Suppressor macrophage (primary cell): ENCODE measurements at regions not wholly inside any gene's neighbourhood (a gene's known extent, or its start where the extent isn't known, plus 50 kb on each side); places are given as distances from the start of the nearest gene placed in this dataset.
A peak's percentile ranks its signal among the peaks of the same experiment; 100 is the strongest.

Source experiments
- DNase-seq, 4 experiments: peaks; one replicate each; pipeline ENCODE4 v3.0.0-alpha.2; 2020 to 2022

DNA sequence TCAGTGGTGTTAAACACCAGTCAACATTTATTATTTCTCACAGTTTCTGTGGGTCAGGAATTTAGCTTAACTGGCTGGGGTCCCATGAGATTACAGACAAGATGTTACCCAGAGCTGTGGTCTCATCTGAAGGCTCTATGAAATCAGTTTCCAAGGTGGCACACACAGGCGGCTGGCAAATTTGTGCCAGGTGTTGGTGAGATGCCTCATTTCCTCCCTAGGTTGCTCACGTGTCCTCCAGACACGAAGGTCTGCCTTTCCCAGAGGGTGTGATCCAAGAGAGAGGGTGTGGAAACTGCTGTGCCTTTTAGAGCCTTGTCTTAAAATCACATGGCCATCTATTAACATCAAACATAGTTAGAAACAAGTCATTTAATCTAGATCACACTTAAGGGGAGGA, 209.0 kb downstream of the JCAD start:
- no peak for DNase-seq

GRCh38 chr10:29849886-29850285, 209.5 kb downstream of the JCAD start:
- DNase-seq: no peak

DNA sequence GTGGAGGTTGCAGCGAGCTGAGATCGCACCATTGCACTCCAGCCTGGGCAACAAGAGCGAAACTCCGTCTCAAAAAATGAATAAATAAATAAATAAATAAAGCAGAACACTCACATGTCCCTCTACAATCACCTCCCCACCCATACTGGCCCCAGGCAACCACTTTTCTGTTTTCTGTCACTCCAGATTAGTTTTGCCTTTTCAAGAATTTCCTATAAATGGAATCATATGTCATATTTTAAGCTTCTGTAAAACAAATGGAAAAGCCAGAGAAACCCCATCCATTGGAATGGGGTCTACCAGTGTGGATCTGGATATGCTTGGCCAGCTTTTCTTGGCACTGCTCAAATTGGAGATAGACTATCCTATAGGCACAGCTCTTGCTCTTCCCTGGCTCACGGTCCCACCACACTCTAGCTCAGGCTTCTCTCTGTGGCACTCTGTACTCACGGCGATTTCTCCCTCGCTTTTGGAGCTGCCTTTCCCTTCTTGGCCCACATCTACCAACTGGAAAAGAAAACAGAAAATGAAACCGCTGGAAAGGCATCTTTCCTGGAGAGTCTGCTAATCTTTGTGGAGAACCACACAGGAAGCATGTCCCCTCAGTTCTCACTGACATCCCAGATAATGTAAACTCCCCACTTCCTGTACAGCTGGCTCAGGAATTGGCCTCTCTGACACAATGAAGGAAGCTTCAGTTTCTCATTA, 210.1 kb downstream of the JCAD start:
- DNase-seq: peak; percentile 2 to 14 (median 10)

GRCh38 chr10:29846881-29847280, 212.1 kb upstream of the SVIL start:
- no peak for DNase-seq

DNA sequence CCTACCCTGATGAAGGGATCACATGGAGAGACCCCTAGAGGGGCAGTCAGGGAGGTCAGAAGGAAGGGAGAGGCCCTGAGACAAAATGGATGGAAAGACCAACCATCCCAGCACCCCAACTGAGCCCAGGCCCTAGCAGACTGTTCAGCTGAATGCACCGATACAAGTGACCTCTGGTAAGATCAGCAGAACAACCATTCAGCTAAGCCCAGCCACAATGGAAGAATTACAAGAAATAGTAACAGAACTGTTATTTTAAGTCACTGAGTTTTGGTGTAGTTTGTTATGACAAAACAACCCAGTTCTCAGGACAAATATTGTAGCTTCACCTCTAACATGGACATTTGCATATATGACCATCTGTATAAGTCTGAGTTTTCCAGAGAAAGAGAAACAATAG, 210.4 kb upstream of the SVIL start:
- DNase-seq: no peak

DNA sequence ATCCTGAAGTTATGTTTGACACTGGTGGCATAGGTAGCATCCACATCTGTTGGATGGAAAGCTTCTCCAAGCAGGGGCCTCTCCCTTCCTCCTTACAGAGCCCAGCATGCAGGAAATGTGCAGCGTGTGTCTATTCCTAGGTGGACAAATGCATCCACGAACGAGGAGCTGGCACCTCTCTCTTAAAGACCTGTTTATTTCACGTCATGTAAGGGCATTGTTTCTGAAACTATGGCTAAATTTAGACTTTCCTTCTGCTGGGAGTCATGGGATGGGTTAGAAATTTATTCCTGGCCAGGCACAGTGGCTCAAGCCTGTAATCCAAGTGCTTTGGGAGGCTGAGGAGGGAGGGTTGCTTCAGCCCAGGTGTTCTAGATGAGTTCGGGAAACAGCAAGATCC, 208.4 kb upstream of the SVIL start:
- no peak for DNase-seq

DNA sequence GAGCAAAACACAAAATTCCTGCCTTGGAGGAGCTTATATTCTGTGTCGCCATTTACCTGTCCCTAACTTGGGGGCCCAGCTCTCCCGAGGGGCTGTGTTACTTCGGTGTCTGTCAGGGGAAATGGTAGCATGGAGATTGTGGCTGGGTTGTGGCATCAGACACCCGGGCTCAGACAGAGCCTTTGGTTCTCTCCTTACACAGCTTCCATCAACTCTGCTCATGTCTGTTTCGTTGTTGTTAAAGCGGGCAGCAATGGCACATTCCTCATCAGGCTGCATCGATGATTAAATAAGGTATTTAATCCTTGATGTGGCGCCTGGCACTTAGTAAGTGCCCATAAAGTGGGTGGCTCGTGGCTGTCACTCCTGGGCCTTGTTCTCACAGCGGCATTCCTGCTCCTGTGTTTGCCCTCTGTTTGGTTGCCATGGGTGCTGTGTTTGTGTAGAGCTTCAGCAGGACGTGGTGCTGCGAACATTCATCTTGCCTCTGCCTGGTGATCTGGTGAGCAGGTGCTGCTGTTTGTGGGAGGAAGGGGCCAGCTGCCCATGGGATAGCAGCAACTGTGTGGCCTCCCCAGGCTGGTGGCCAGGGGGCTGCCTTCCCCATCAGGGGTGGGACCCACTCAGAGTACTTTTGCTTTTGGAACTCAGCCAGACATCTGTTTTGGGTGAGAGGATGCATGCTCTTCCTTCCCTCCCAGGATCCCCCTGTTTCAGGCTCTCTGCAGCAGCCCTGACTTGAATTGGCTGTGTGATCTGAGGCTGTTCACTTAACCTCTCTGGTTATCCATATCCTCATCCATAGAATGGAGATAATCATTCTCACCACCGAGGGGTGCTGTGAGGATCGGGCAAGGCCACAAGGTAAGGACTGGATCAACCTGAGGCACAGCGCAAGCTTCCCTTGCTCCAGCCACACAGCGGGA, 207.2 kb upstream of the SVIL start:
- no peak for DNase-seq

- DNase-seq: no peak
Measured at GRCh38 chr10:29840516-29841276, 205.9 kb upstream of the SVIL start.

- DNase-seq: no peak
Measured at GRCh38 chr10:29839826-29840515, 205.2 kb upstream of the SVIL start.

GRCh38 chr10:29838539-29838938, 203.8 kb upstream of the SVIL start:
- no peak for DNase-seq

- DNase-seq: no peak
Measured at GRCh38 chr10:29837586-29837985, 202.8 kb upstream of the SVIL start.

- no peak for DNase-seq
Measured at GRCh38 chr10:29836396-29836795, 201.6 kb upstream of the SVIL start.

DNA sequence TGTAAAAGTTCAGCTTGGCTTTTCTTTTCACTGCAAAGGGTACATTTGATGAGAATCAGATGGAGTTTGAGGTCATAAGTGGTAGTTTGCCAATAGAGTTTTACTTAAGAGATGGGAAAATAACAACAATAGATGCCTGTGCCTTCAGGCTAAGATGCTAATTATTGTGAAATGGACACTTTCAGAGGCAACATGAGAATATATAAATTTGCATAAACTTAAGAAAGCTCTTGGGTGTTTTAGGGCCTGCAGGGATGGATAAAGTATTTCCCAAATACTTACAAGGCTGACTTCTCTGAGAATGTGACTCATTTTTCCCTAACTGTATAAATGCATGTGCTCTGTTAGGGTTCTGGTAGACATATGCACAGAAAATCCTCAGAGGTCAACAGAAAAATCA, 200.3 kb upstream of the SVIL start:
- no peak for DNase-seq

DNA sequence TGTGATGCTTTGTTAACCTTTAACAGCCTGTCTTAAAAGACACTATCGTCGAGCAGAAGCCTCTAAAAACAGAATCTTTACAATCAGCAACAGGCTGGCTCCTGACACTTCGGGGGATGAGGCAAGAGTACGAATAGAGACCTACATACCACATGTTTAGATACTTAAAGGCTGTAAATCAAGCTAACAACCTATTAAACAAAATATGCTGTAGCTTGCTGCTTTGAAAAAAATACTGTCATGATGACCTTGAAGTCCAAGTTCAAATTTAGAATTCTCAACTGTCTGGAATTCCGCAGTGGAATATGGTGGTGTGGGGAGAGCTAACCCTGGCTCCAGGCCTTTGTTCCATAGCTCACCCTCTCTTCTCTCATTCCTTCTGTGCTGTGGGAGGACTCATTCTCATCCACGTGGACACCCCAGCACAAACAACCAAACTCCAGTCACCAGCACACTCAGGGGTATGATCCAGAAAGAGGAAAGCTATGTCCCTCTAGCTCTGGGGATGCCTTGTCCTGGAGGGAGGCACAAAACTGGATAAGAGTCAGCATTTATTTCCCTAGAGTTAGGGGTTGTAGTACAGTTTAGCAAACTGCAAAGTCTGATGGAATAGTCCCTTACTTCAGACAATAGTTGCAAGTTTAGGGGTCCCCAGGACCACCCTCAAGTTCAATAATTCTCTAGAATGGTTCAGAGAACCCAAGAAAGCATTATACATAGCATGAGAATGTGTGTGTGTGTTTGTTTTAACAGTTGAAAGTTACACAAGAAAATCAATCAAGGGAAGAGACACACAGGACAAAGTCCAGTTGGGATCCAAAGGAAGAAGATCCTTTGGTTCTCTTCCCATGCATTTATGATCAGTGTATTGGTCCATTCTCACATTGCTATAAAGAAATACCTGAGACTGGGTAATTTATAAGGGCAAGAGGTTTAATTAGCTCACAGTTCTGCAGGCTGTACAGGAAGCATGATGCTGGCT, 196.1 kb upstream of the SVIL start:
- DNase-seq: no peak

DNA sequence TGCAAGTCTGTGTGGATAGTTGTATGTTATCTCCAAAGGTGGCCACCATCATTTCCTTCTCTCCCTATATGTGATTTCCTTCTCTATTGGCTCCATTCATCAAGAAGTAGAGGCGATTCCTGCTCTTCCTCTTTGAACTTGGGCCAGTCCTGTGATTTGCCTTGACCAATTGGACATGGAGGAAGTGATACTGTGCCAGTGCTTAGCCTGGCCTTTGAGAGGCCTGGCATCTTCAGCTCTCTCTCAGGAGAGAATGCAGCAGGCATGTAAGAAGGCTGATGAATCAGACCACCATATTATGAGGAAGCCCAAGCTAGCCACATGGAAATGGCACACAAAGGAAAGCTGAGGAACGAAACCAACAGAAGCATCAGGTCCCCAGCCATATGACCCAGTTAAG, 195.0 kb upstream of the SVIL start:
- peak in 3 of 4 experiments; percentile 26 to 48 (median 43) for DNase-seq

DNA sequence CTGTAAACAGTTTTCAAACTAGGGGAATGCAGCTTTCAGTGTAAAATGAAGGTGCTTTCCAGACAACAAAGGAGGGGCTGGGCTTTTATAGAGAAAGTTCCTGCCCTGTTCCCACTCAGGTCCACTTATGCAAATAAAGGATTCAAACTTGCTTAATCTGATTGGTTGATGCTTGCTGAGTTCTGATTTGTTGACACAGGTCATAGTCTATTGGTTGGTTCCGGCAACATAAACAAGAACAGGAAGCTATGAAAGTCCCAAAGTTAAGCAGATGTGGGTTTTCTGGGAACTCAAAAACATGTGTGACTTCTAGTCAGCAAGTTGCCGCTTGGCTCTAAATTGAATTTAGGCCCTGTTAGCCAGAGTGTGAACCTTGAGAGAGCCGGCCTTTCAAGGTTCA, 194.2 kb upstream of the SVIL start:
- peak; percentile 9 to 44 (median 18) for DNase-seq

DNA sequence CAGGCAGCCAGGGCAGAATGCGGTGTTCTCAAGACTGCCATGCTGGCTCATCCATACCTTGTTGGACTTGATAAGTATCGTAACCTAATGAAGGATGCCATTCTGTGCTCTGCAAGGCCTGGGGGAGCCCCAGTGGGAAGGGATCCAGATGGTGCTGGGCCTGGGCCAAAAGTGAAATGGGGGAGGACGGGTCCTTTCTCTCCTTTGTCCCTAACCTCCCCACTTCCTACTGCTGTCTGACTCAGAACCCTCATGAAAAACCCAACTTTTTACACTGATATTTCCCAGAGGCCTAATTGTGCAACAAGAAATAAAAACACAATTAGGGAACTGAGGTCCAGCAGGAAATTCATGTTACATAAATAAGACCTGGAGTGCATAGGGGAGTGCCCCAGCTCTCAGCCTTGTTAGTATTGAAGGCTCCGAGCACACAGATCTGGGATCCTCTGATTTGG, 193.7 kb upstream of the SVIL start:
- peak; percentile 35 to 73 (median 58) for DNase-seq

DNA sequence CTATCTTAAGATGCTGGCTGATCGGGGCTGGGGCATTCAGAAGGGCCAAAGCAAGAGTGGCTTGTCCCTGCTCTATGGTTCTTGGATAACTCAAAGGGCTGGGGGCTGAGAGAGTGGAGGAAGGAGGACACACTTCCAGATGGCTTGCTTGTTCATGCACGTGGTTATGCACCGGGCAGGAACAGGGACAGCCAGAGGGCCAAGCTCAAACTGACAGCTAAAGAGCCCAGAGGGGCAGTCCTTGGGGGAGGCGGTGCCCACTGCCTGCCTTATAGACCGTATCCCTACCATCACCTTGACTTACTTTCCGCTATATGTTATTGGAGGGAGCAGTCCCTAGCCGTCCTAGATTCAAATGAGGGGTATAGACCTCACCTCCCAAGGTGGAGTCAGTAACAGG, 192.7 kb upstream of the SVIL start:
- DNase-seq: no peak

GRCh38 chr10:29826801-29827450, 192.2 kb upstream of the SVIL start:
- peak; percentile 31 to 48 (median 46) for DNase-seq

- no peak for DNase-seq
Measured at GRCh38 chr10:29826221-29826620, 191.4 kb upstream of the SVIL start.
